Stimulated activated CD8-positive, alpha-beta memory T cell treated with anti-CD3 and anti-CD28 coated beads, Interleukin-2, amount 100 ng/mL, for 1 hour (primary cell): ENCODE measurements at regions not wholly inside any gene's neighbourhood (a gene's known extent, or its start where the extent isn't known, plus 50 kb on each side); places are given as distances from the start of the nearest gene placed in this dataset.
"Not testable (repeated sequence)": the region's sequence is repeated elsewhere in the genome, so short reads cannot be mapped to it uniquely, and the experiment has no call there.

Experiments used
- DNase-seq, 2 donors: peaks; one replicate each; pipeline ENCODE4 v3.0.0-alpha.2; 2020; ENCODE audit warnings: low read depth in 2 of 2

GRCh38 chr4:118587116-118587831, 97.9 kb upstream of the METTL14 start:
- no peak for DNase-seq

DNA sequence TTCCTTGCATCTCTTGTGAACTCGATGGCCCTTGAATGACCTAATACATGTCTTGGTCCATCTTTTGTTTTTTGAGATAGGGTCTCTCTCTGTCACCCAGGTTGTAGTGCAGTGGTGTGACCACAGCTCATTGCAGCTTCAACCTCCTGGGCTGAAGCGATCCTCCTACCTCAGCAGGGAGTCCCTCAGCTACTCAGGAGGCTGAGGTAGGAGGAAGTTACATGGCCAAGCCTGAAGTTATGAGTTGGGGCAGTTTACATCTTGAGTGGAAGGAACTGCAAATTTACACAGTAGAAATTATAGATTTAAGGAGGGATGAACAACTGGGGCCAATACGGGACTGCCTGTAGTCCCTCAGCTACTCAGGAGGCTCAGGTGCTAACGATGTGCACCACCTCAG, 97.2 kb upstream of the METTL14 start:
- DNase-seq: no peak

DNA sequence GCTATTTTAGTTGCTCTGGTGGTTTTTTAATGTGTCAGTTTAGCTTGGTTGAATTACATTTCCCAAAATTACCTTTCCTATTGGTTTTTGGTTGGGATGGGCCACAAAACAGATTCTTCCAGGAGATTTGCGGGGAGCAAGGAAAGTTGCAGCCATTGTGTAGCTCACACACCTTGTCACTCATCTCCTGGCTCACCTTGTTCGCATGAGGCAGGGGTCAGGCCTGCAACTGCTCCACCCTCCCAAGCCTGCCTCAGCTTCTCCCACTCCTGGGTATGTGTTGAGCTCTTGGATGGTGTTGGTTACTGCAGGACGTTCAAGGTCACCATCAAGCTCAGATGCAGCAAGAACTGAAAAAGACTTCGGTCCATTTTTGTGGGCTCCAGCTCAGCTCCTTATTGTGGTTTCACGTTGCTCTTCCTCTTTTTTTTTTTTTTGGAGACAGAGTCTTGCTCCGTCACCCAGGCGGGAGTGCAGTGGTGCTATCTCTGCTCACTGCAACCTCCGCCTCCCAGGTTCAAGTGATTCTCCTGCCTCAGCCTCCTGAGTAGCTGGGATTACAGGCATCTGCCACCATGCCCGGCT, 95.6 kb upstream of the METTL14 start:
- DNase-seq: no peak

GRCh38 chr4:118591339-118592046, 93.7 kb upstream of the METTL14 start:
- peak; percentile 92 to 93 for DNase-seq

DNA sequence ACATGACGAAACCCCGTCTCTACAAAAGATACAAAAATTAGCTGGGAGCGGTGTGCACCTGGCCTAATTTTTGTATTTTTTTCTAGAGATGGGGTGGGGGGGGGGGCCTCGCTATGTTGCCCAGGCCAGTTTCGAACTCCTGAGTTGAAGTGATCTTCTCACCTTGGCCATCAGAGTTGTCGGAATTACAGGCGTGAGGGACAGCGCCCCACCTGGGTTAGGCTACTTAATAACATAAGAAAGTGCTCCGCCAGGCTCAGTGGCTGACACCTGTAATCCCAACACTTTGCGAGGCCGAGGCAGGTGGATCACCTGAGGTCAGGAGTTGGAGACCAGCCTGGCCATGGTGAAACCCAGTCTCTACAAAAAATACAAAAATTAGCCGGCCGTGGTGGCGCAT, 92.9 kb upstream of the METTL14 start:
- not testable (repeated sequence) for DNase-seq

- DNase-seq: not testable (repeated sequence)
These were observed 89.3 kb upstream of the METTL14 start for GRCh38 chr4:118595883-118596282.

DNA sequence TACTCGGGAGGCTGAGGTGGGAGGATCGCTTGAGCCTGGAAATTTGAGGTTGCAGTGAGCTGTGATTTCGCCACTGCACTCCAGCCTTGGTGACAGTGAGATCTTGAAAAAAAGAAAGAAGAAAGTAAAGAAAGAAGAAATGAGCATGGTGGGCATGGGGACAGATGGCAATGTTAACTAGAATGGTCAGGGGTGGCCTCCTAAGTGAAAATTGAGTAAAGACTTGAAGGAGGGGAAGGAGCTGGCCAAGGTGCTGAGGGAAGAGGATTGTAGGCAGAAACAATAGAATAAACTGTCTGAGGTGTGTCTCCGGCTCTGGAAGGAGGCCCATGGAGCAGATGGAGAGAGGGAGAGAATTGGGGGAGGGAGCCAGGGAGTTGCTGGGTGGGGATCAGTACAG, 60.1 kb upstream of the METTL14 start:
- not testable (repeated sequence) for DNase-seq

GRCh38 chr4:118629697-118630096, 55.5 kb upstream of the METTL14 start:
- DNase-seq: not testable (repeated sequence)

DNA sequence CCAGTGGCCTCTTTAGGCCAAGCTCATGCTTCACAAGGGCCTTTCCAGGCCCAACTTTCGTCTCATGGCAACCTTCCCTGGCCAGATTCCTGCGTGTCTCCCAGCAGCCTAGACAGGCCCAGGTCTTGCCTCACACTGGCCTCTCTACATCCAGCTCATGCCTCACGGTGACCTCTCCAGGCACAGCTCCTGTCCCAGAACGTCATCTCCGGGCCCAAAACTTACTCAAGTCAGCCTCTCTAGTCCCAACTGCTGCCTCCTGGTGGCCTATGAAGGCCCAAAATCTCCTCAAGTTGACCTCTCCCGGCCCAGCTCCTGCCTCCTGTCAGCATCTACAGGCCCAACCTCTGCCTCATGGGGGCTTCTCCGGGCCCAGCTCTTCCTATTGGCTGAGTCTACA, 54.3 kb upstream of the METTL14 start:
- DNase-seq: not testable (repeated sequence)

DNA sequence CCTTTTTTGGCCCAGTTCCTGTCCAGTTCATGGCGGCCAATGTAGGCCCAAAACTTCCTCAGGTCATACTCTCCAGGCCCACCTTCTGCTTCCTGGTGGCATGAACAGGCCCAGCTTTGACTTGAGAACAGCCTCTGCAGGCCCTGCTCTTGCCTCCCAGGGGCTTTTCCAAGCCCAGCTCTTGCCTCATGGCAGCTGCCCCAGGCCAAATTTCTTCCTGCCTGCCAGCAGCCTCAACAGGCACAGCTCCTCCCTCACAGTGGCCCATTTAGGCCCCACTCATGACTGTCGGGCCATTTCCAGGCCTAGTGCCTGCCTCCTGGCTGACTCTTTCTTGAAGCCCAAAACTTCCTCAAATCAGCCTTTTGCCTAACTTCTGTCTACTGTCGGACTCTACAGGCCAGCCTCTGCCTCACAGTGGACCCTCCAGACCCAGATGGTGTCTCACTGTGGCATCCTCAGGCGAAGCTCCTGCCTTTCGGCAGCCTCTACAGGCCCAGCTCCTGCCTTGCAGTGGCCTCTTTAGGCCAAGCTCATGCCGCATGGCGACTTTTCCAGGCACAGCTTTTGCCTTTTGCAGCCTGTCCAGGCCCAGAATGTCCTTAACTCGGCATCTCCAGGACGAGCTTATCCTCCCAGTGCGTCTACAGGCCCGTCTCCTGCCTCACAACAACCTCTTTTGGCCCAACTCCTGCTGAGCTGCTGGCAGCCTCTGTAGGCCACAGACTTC, 53.7 kb upstream of the METTL14 start:
- not testable (repeated sequence) for DNase-seq

DNA sequence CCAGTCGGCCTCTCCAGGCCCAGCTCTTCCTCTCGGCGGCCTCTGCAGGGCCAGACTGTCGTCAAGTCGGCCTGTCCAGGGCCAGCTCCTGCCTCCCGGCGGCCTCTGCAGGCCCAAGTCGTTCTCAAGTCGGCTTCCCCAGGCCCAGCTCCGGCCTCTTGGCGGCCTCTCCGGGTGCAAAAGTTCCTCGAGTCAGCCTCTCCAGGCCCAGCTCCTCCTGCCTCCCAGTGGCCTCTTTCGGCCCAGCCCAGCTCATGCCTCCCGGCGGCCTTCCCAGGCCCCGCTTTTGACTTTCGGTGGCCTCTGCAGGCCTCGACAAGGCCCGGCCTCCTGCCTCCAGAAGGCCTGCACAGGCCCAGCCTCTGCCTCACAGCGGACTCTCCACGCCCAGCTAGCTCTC, 51.7 kb upstream of the METTL14 start:
- DNase-seq: not testable (repeated sequence)

- DNase-seq: not testable (repeated sequence)
These were observed 50.9 kb upstream of the METTL14 start for GRCh38 chr4:118634126-118634875.
